ENCODE measurements at regions not wholly inside any gene's neighbourhood (a gene's known extent, or its start where the extent isn't known, plus 50 kb on each side); places are given as distances from the start of the nearest gene placed in this dataset.
"Not testable (repeated sequence)": the region's sequence is repeated elsewhere in the genome, so short reads cannot be mapped to it uniquely, and the experiment has no call there.

GRCh38 chr14:54010981-54011380 is 54.4 kb upstream of the BMP4 start:
- H3K9me3 Mint-ChIP-seq = peaks cover 3% of the 10 kb centered on the region
- no peaks in the 10 kb centered on the region for H3K4me1 Mint-ChIP-seq (ENCODE audit: low read depth)
- H3K4me3 Mint-ChIP-seq (ENCODE audit: low read depth) = no peak overlapping the region
- DNase-seq (ENCODE audit: low spot score) = no peak
- H3K27ac Mint-ChIP-seq = no peak overlapping the region
- no peaks in the 10 kb centered on the region for H3K36me3 Mint-ChIP-seq (ENCODE audit: low read depth)
- H3K27me3 Mint-ChIP-seq (ENCODE audit: low read depth) = no peaks in the 10 kb centered on the region
- intact Hi-C loops (cut with micrococcal nuclease) = no loop called here

- Mint-ChIP-seq H3K4me1 (ENCODE audit: low read depth) (no peaks in the 10 kb centered on the region), H3K36me3 (ENCODE audit: low read depth) (no peaks in the 10 kb centered on the region), H3K4me3 (ENCODE audit: low read depth) (no peak overlapping the region), H3K27ac (no peak overlapping the region), H3K27me3 (ENCODE audit: low read depth) (no peaks in the 10 kb centered on the region), H3K9me3 (no peaks in the 10 kb centered on the region)
- intact Hi-C loops (cut with micrococcal nuclease) = no loop called here
- DNase-seq (ENCODE audit: low spot score) = no peak
These were observed 66.4 kb upstream of the BMP4 start for GRCh38 chr14:54023027-54023426.

- no peak overlapping the region for H3K4me3 Mint-ChIP-seq (ENCODE audit: low read depth)
These were observed 69.0 kb upstream of the BMP4 start for GRCh38 chr14:54025661-54026060.

GRCh38 chr14:54026671-54027070 is 70.0 kb upstream of the BMP4 start:
- Mint-ChIP-seq H3K4me3 (ENCODE audit: low read depth) (no peak overlapping the region), H3K27me3 (ENCODE audit: low read depth) (no peaks in the 10 kb centered on the region)
- no peak for DNase-seq (ENCODE audit: low spot score)

More at GRCh38 chr14:54025661-54026060, 69.0 kb upstream of the BMP4 start:
- Mint-ChIP-seq H3K4me1 (ENCODE audit: low read depth) (no peaks in the 10 kb centered on the region), H3K27ac (no peak overlapping the region), H3K9me3 (no peaks in the 10 kb centered on the region), H3K27me3 (ENCODE audit: low read depth) (no peaks in the 10 kb centered on the region), H3K36me3 (ENCODE audit: low read depth) (no peaks in the 10 kb centered on the region)
- intact Hi-C loops (cut with micrococcal nuclease) = no loop called here
- DNase-seq (ENCODE audit: low spot score) = no peak

GRCh38 chr14:54030996-54031395 is 74.4 kb upstream of the BMP4 start:
- H3K27me3 Mint-ChIP-seq (ENCODE audit: low read depth); H3K4me1 Mint-ChIP-seq (ENCODE audit: low read depth); H3K4me3 Mint-ChIP-seq (ENCODE audit: low read depth); DNase-seq (ENCODE audit: low spot score); intact Hi-C loops (cut with micrococcal nuclease); H3K36me3 Mint-ChIP-seq (ENCODE audit: low read depth); H3K27ac Mint-ChIP-seq; H3K9me3 Mint-ChIP-seq: not testable (repeated sequence)

More at GRCh38 chr14:54026671-54027070, 70.0 kb upstream of the BMP4 start:
- H3K9me3 Mint-ChIP-seq = no peaks in the 10 kb centered on the region
- no peaks in the 10 kb centered on the region for H3K36me3 Mint-ChIP-seq (ENCODE audit: low read depth)
- no peaks in the 10 kb centered on the region for H3K4me1 Mint-ChIP-seq (ENCODE audit: low read depth)
- intact Hi-C loops (cut with micrococcal nuclease) = no loop called here
- H3K27ac Mint-ChIP-seq = no peak overlapping the region

GRCh38 chr14:54033285-54033684 is 76.7 kb upstream of the BMP4 start:
- H3K4me1 Mint-ChIP-seq (ENCODE audit: low read depth) = not testable (repeated sequence)

GRCh38 chr14:54038724-54039123 is 82.1 kb upstream of the BMP4 start:
- H3K27me3 Mint-ChIP-seq (ENCODE audit: low read depth) = peaks cover 3% of the 10 kb centered on the region
- H3K9me3 Mint-ChIP-seq = peaks cover 7% of the 10 kb centered on the region
- no peak overlapping the region for H3K4me3 Mint-ChIP-seq (ENCODE audit: low read depth)
- H3K4me1 Mint-ChIP-seq (ENCODE audit: low read depth) = no peaks in the 10 kb centered on the region
- H3K36me3 Mint-ChIP-seq (ENCODE audit: low read depth) = no peaks in the 10 kb centered on the region
- intact Hi-C loops (cut with micrococcal nuclease) = no loop called here
- H3K27ac Mint-ChIP-seq = no peak overlapping the region
- no peak for DNase-seq (ENCODE audit: low spot score)

More at GRCh38 chr14:54033285-54033684, 76.7 kb upstream of the BMP4 start:
- H3K9me3 Mint-ChIP-seq; H3K27ac Mint-ChIP-seq; DNase-seq (ENCODE audit: low spot score); intact Hi-C loops (cut with micrococcal nuclease); H3K36me3 Mint-ChIP-seq (ENCODE audit: low read depth); H3K4me3 Mint-ChIP-seq (ENCODE audit: low read depth); H3K27me3 Mint-ChIP-seq (ENCODE audit: low read depth): not testable (repeated sequence)

- DNase-seq (ENCODE audit: low spot score) = no peak
- H3K4me1 Mint-ChIP-seq (ENCODE audit: low read depth) = no peaks in the 10 kb centered on the region
- no peak overlapping the region for H3K27ac Mint-ChIP-seq
- H3K36me3 Mint-ChIP-seq (ENCODE audit: low read depth) = no peaks in the 10 kb centered on the region
- H3K9me3 Mint-ChIP-seq = peaks cover 7% of the 10 kb centered on the region
- intact Hi-C loops (cut with micrococcal nuclease) = no loop called here
- no peak overlapping the region for H3K4me3 Mint-ChIP-seq (ENCODE audit: low read depth)
- peaks cover 3% of the 10 kb centered on the region for H3K27me3 Mint-ChIP-seq (ENCODE audit: low read depth)
These were observed 82.7 kb upstream of the BMP4 start for GRCh38 chr14:54039311-54039710.

- intact Hi-C loops (cut with micrococcal nuclease) = no loop called here
- no peaks in the 10 kb centered on the region for H3K36me3 Mint-ChIP-seq (ENCODE audit: low read depth)
- peaks cover 3% of the 10 kb centered on the region for H3K27me3 Mint-ChIP-seq (ENCODE audit: low read depth)
- H3K4me1 Mint-ChIP-seq (ENCODE audit: low read depth) = no peaks in the 10 kb centered on the region
- no peak overlapping the region for H3K4me3 Mint-ChIP-seq (ENCODE audit: low read depth)
- no peak for DNase-seq (ENCODE audit: low spot score)
- H3K9me3 Mint-ChIP-seq = no peaks in the 10 kb centered on the region
- no peak overlapping the region for H3K27ac Mint-ChIP-seq
These were observed 84.2 kb upstream of the BMP4 start for GRCh38 chr14:54040846-54041245.

GRCh38 chr14:54046250-54046649 is 89.6 kb upstream of the BMP4 start:
- Mint-ChIP-seq H3K9me3 (no peaks in the 10 kb centered on the region), H3K4me1 (ENCODE audit: low read depth) (no peaks in the 10 kb centered on the region), H3K36me3 (ENCODE audit: low read depth) (no peaks in the 10 kb centered on the region), H3K27me3 (ENCODE audit: low read depth) (peaks cover 3% of the 10 kb centered on the region), H3K4me3 (ENCODE audit: low read depth) (no peak overlapping the region), H3K27ac (no peak overlapping the region)
- intact Hi-C loops (cut with micrococcal nuclease) = no loop called here
- DNase-seq (ENCODE audit: low spot score) = no peak

- peaks cover 2% of the 10 kb centered on the region for H3K27me3 Mint-ChIP-seq (ENCODE audit: low read depth)
- intact Hi-C loops (cut with micrococcal nuclease) = no loop called here
These were observed 91.2 kb upstream of the BMP4 start for GRCh38 chr14:54047645-54048308.

GRCh38 chr14:54048311-54048710 is 91.7 kb upstream of the BMP4 start:
- H3K4me3 Mint-ChIP-seq (ENCODE audit: low read depth) = no peak overlapping the region
- no peaks in the 10 kb centered on the region for H3K9me3 Mint-ChIP-seq
- no peaks in the 10 kb centered on the region for H3K27me3 Mint-ChIP-seq (ENCODE audit: low read depth)
- intact Hi-C loops (cut with micrococcal nuclease) = no loop called here
- no peak overlapping the region for H3K27ac Mint-ChIP-seq
- H3K4me1 Mint-ChIP-seq (ENCODE audit: low read depth) = no peaks in the 10 kb centered on the region
- DNase-seq (ENCODE audit: low spot score) = no peak
- H3K36me3 Mint-ChIP-seq (ENCODE audit: low read depth) = no peaks in the 10 kb centered on the region

More at GRCh38 chr14:54047645-54048308, 91.2 kb upstream of the BMP4 start:
- DNase-seq (ENCODE audit: low spot score) = no peak
- Mint-ChIP-seq H3K36me3 (ENCODE audit: low read depth) (no peaks in the 10 kb centered on the region), H3K9me3 (no peaks in the 10 kb centered on the region), H3K4me3 (ENCODE audit: low read depth) (no peak overlapping the region), H3K4me1 (ENCODE audit: low read depth) (no peaks in the 10 kb centered on the region), H3K27ac (no peak overlapping the region)

GRCh38 chr14:54048736-54049135 is 92.1 kb upstream of the BMP4 start:
- Mint-ChIP-seq H3K4me3 (ENCODE audit: low read depth) (no peak overlapping the region), H3K9me3 (no peaks in the 10 kb centered on the region), H3K36me3 (ENCODE audit: low read depth) (no peaks in the 10 kb centered on the region), H3K27ac (no peak overlapping the region), H3K27me3 (ENCODE audit: low read depth) (no peaks in the 10 kb centered on the region), H3K4me1 (ENCODE audit: low read depth) (no peaks in the 10 kb centered on the region)
- no peak for DNase-seq (ENCODE audit: low spot score)
- intact Hi-C loops (cut with micrococcal nuclease) = no loop called here

- Mint-ChIP-seq H3K27ac (no peak overlapping the region), H3K36me3 (ENCODE audit: low read depth) (no peaks in the 10 kb centered on the region), H3K4me3 (ENCODE audit: low read depth) (no peak overlapping the region), H3K27me3 (ENCODE audit: low read depth) (no peaks in the 10 kb centered on the region), H3K9me3 (no peaks in the 10 kb centered on the region), H3K4me1 (ENCODE audit: low read depth) (no peaks in the 10 kb centered on the region)
- intact Hi-C loops (cut with micrococcal nuclease) = no loop called here
- DNase-seq (ENCODE audit: low spot score) = no peak
These were observed 94.1 kb upstream of the BMP4 start for GRCh38 chr14:54050759-54051158.

All from activated T-helper 2 cell treated with anti-CD3 and anti-CD28 coated beads, Interferon-gamma antibody, Interleukin-2, Interleukin-4, amounts not matched to agents 10 μg/mL and 5 μg/mL and 100 μg/mL, durations not matched to agents 14 hours and 24 hours and 36 hours (primary cell).